ENCODE measurements at regions not wholly inside any gene's neighbourhood (a gene's known extent, or its start where the extent isn't known, plus 50 kb on each side); places are given as distances from the start of the nearest gene placed in this dataset.
"Not testable (repeated sequence)": the region's sequence is repeated elsewhere in the genome, so short reads cannot be mapped to it uniquely, and the experiment has no call there.

- no peak for DNase-seq (ENCODE audit: low spot score)
- ATAC-seq (ENCODE audit: low FRiP score): no peak
- TF ChIP-seq CTCF (IDR thresholded peaks at IDR 0.05): no peak
Measured at GRCh38 chr10:85377029-85377806, 989.4 kb downstream of the GRID1 start.

DNA sequence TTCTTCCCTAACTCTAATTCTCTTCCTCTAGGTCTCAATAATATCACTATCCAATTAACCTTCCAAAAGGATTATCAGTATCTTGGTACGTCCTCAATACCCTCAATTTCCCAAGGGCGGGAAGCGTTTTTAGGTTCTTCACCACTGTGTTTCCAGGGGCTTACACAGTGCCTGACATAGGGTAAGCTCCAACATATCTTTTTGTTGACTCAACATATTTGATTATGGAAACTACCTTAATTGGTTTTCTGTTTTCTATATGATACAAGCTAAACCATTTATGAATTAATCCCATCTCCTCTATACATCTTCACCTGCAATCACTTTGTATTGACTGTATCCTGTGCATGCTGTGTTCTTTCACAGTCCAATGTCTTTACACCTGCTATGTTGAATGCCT lies 987.3 kb downstream of the GRID1 start:
- ATAC-seq (ENCODE audit: low FRiP score): no peak

DNA sequence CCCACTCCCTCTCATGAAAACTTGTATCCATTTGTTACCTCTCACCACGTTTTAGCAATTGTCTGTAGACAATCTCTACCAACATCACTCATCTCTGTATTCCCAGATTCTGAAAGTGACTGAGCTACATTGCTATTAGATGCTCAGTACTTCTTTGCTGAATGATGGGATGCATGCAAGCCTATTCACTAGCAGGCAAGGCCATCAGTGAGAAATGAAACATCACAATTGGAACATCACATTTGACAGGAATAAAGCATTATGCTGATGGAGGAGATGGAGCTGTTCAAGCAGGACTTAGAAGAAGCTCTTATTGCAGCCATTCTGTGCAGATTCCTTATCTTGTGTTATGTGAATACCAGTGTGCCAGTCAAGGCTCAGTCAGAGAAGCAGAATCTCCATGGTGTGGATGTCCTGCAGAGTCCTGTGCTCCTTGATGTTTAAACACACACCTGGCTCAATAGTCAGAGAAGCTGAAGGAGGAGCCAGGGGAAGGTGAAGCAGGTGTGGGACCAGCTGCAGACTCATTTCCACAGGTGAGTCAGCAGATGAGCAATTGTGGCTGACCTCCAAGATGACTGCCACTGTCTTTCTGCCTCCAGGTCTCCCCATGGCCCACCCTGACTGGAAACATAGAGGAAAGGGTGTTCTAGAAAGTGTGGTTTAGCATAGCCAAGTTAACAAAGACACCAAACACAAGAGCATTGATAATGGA lies 965.5 kb downstream of the GRID1 start:
- DNase-seq (ENCODE audit: low spot score) (no peak), ATAC-seq (ENCODE audit: low FRiP score) (no peak)
- no peak for TF ChIP-seq CTCF (IDR thresholded peaks at IDR 0.05)

More for the DNA sequence above, 987.3 kb downstream of the GRID1 start:
- no peak for TF ChIP-seq CTCF (IDR thresholded peaks at IDR 0.05)
- DNase-seq (ENCODE audit: low spot score): no peak

GRCh38 chr10:85402541-85402940 lies 964.1 kb downstream of the GRID1 start:
- ATAC-seq (ENCODE audit: low FRiP score) (no peak), DNase-seq (ENCODE audit: low spot score) (no peak)
- no peak for TF ChIP-seq CTCF (IDR thresholded peaks at IDR 0.05)

DNA sequence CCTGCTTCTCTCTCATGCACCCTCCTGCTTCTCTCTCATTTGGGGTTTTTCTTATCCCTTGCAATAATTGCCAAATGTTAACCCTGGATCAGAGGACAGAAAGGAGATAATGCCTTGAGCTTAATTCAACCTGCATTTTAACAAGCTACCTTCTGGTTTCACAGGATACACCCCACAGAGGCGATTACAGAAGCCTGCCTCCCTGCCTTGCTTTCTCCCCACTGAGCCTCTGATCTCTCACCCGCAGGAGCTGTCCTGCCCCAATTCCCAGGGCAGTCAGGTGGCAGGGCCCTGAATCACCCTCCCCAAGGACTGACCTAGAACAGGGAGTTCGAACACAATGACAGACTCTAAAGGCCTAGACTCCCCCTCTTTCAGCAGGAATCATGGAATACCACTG lies 959.5 kb downstream of the GRID1 start:
- no peak for TF ChIP-seq CTCF (IDR thresholded peaks at IDR 0.05)
- DNase-seq (ENCODE audit: low spot score) (no peak), ATAC-seq (ENCODE audit: low FRiP score) (no peak)

DNA sequence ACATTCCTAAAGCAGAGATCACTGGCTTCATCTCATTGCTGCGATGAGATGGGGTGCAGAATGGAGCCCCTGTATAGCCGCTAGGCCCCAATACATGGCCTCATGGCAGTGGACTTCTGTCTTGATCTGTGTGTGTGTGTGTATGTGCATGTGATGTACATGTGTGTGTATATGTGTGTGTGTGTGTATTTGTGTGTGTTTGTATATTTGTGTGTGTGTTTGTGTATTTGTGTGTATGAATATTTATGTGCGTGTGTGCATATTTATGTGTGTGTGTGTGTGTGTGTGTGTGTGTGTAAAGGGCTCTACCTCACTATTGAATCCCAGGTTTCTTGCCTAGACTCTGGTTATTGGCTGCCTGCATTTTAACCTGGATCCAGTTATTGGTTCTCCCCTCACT lies 958.2 kb downstream of the GRID1 start:
- no peak for TF ChIP-seq CTCF (IDR thresholded peaks at IDR 0.05)
- DNase-seq (ENCODE audit: low spot score) (no peak), ATAC-seq (ENCODE audit: low FRiP score) (no peak)

- ATAC-seq (ENCODE audit: low FRiP score); DNase-seq (ENCODE audit: low spot score): not testable (repeated sequence)
Measured at GRCh38 chr10:85410586-85410985, 956.0 kb downstream of the GRID1 start.
